Keratinocyte (primary cell): ENCODE measurements at regions not wholly inside any gene's neighbourhood (a gene's known extent, or its start where the extent isn't known, plus 50 kb on each side); places are given as distances from the start of the nearest gene placed in this dataset.

Experiments
- DNase-seq: peaks from one replicate; pipeline ENCODE4 v3.0.0-alpha.2; 2011; ENCODE audit warnings: low read depth, missing footprints, low spot score
- FAIRE-seq: peaks from 2 replicates; lab custom pipeline; 2011; peaks lifted over from hg19 to GRCh38; lab: Jason Lieb, UNC
- H2AFZ ChIP-seq: 2 replicates; pipeline ENCODE4 v1.6.0; 2012; ENCODE audit warnings: low read length, control low read depth, inconsistent platforms; ENCODE audit not compliant: control insufficient read depth
- H3K27ac ChIP-seq: 2 replicates; pipeline ENCODE4 v1.5.1; 2011; ENCODE audit warnings: low read length; ENCODE audit not compliant: control insufficient read depth, insufficient read depth
- H3K27me3 ChIP-seq: 3 replicates; pipeline ENCODE4 v1.6.0; 2011; ENCODE audit warnings: low read length; ENCODE audit not compliant: control insufficient read depth, insufficient read depth; ENCODE audit errors: extremely low read depth
- H3K36me3 ChIP-seq, 2 experiments: 2 replicates in 1 of 2; 3 replicates in 1 of 2; pipeline ENCODE4 v1.5.1; 2011; ENCODE audit warnings: low read length in 2 of 2, mild to moderate bottlenecking in 1 of 2; ENCODE audit not compliant: control insufficient read depth in 2 of 2, insufficient read depth in 2 of 2; ENCODE audit errors: extremely low read depth in 1 of 2
- H3K4me1 ChIP-seq: 3 replicates; pipeline ENCODE4 v1.5.1; 2011; ENCODE audit warnings: low read length; ENCODE audit not compliant: control insufficient read depth, insufficient read depth; ENCODE audit errors: extremely low read depth
- H3K4me2 ChIP-seq: 3 replicates; pipeline ENCODE4 v1.6.0; 2011; ENCODE audit warnings: low read depth, low read length; ENCODE audit not compliant: control insufficient read depth, insufficient read depth; ENCODE audit errors: extremely low read depth
- H3K4me3 ChIP-seq, 3 experiments: fragments of 200-600 bp in 1 of 3; sonication (generic) in 1 of 3; 2 replicates in 2 of 3; 3 replicates in 1 of 3; pipeline ENCODE4 v1.5.1; 2011 to 2016; ENCODE audit warnings: low read length in 3 of 3, mild to moderate bottlenecking in 3 of 3, control low read depth in 2 of 3, inconsistent platforms in 1 of 3, low read depth in 1 of 3, mixed read lengths in 1 of 3, mixed run types in 1 of 3, moderate library complexity in 1 of 3; ENCODE audit not compliant: control insufficient read depth in 2 of 3, insufficient read depth in 2 of 3; ENCODE audit errors: extremely low read depth in 1 of 3
- H3K79me2 ChIP-seq: 2 replicates; pipeline ENCODE4 v1.6.0; 2012; ENCODE audit warnings: low read length; ENCODE audit not compliant: control insufficient read depth, insufficient read depth
- H3K9ac ChIP-seq: 3 replicates; pipeline ENCODE4 v1.6.0; 2011; ENCODE audit warnings: low read length; ENCODE audit not compliant: control insufficient read depth, insufficient read depth; ENCODE audit errors: extremely low read depth
- H3K9me1 ChIP-seq: 3 replicates; pipeline ENCODE4 v1.6.0; 2011; ENCODE audit warnings: low read length; ENCODE audit not compliant: control insufficient read depth, insufficient read depth; ENCODE audit errors: extremely low read depth
- H3K9me3 ChIP-seq: 2 replicates; pipeline ENCODE4 v1.5.1; 2012; ENCODE audit warnings: low read depth, low read length; ENCODE audit not compliant: control insufficient read depth
- H4K20me1 ChIP-seq: 3 replicates; pipeline ENCODE4 v1.6.0; 2011; ENCODE audit warnings: low read length; ENCODE audit not compliant: control insufficient read depth, insufficient read depth; ENCODE audit errors: extremely low read depth
- CTCF ChIP-seq, 3 experiments: IDR thresholded peaks in 1 of 3; conservative IDR thresholded peaks in 1 of 3; optimal IDR thresholded peaks in 1 of 3; 2 replicates in 2 of 3; 3 replicates in 1 of 3; pipeline versions ENCODE3 to v1.5.1; 2011; ENCODE audit warnings: low read length in 3 of 3, mild to moderate bottlenecking in 3 of 3, moderate library complexity in 2 of 3, control low read depth in 1 of 3, inconsistent platforms in 1 of 3; ENCODE audit not compliant: insufficient read depth in 2 of 3; ENCODE audit errors: extremely low read depth in 1 of 3
- EZH2 ChIP-seq: IDR thresholded peaks from one replicate; pipeline ENCODE4 v1.6.1; 2012; ENCODE audit warnings: inconsistent platforms, mild to moderate bottlenecking, low read length, moderate library complexity
- dilution Hi-C: fragments of 300-500 bp; cut with MboI; formaldehyde crosslinking; loops from one replicate; pipeline ENCODE4 v1.7.0; 2020; ENCODE audit warnings: low sequenced_read_pairs; ENCODE audit not compliant: extremely low pct_ligation_motif_present

GRCh38 chr4:100875296-100876068 is 357.7 kb upstream of the EMCN start:
- no peak for TF ChIP-seq EZH2
- TF ChIP-seq CTCF (optimal IDR thresholded peaks at IDR 0.05 in 1 of 3, IDR thresholded peaks at IDR 0.05 in 1 of 3, conservative IDR thresholded peaks at IDR 0.05 in 1 of 3; ENCODE audit: extremely low read depth in 1 of 3, insufficient read depth in 2 of 3, low read length in 3 of 3), result no peak
- H3K27me3 ChIP-seq, result no peaks in the 10 kb centered on the region
- H3K9me1 ChIP-seq, result no peaks in the 10 kb centered on the region
- DNase-seq (no peak), FAIRE-seq (no peak)
- H3K4me3 ChIP-seq, result no peak overlapping the region
- dilution Hi-C loops, result no loop called here
- H3K9me3 ChIP-seq, result no peaks in the 10 kb centered on the region
- peaks cover 9% of the 10 kb centered on the region for H3K4me1 ChIP-seq
- no peaks in the 10 kb centered on the region for H4K20me1 ChIP-seq
- H2AFZ ChIP-seq, result no peak overlapping the region
- H3K27ac ChIP-seq, result no peak overlapping the region
- no peaks in the 10 kb centered on the region for H3K79me2 ChIP-seq
- no peaks in the 10 kb centered on the region for H3K36me3 ChIP-seq
- no peak overlapping the region for H3K9ac ChIP-seq
- H3K4me2 ChIP-seq, result no peak overlapping the region

- Histone ChIP-seq H3K27ac (no peak overlapping the region), H3K9me1 (no peaks in the 10 kb centered on the region), H3K27me3 (no peaks in the 10 kb centered on the region), H3K4me2 (no peak overlapping the region), H4K20me1 (no peaks in the 10 kb centered on the region), H3K9me3 (no peaks in the 10 kb centered on the region), H3K36me3 (no peaks in the 10 kb centered on the region), H3K9ac (no peak overlapping the region), H3K4me3 (no peak overlapping the region), H3K4me1 (peaks cover 9% of the 10 kb centered on the region), H3K79me2 (no peaks in the 10 kb centered on the region), H2AFZ (no peak overlapping the region)
- no peak for DNase-seq
- dilution Hi-C loops, result no loop called here
- no peak for FAIRE-seq
- no peak for TF ChIP-seq CTCF (optimal IDR thresholded peaks at IDR 0.05 in 1 of 3, IDR thresholded peaks at IDR 0.05 in 1 of 3, conservative IDR thresholded peaks at IDR 0.05 in 1 of 3; ENCODE audit: extremely low read depth in 1 of 3, insufficient read depth in 2 of 3, low read length in 3 of 3)
- no peak for TF ChIP-seq EZH2
Measured at GRCh38 chr4:100872811-100873210, 355.0 kb upstream of the EMCN start.
